PC-9 (cell line): ENCODE measurements at regions not wholly inside any gene's neighbourhood (a gene's known extent, or its start where the extent isn't known, plus 50 kb on each side); places are given as distances from the start of the nearest gene placed in this dataset.

Experiments
- BruUV-seq: library from RNA; stranded (reverse); fragments of 400-500 nt; replicated peaks from 2 replicates; lab custom pipeline; 2021; lab: Mats Ljungman, UMichigan
- CTCF ChIA-PET: fragments of 300-600 bp; sonication (Branson Sonifier 250); formaldehyde crosslinking; loops from one replicate; lab custom pipeline; 2022; ENCODE audit warnings: antibody characterized with exemption; lab: Charles Lee
- POLR2A ChIA-PET: fragments of 300-600 bp; sonication (Branson Sonifier 250); formaldehyde crosslinking; loops from one replicate; lab custom pipeline; 2022; ENCODE audit warnings: antibody characterized with exemption; ENCODE audit not compliant: unreplicated experiment; lab: Charles Lee
- DNase-seq, 2 experiments: peaks; one replicate each; pipeline versions ENCODE4 v3.0.0 to v3.0.0-alpha.2; 2015 to 2022; ENCODE audit warnings: mixed read lengths in 1 of 2
- H2AFZ ChIP-seq: fragments of 200-600 bp; sonication (generic); 2 replicates; pipeline ENCODE4 v1.8.1; 2017; ENCODE audit warnings: antibody characterized with exemption
- H3F3A ChIP-seq: fragments of 200-600 bp; sonication (generic); 2 replicates; pipeline ENCODE4 v1.8.1; 2017; ENCODE audit warnings: antibody characterized with exemption, mild to moderate bottlenecking, low read depth; ENCODE audit not compliant: insufficient read depth
- H3K27ac ChIP-seq: fragments of 200-600 bp; sonication (generic); 2 replicates; pipeline ENCODE4 v1.6.1; 2016; ENCODE audit warnings: mixed run types
- H3K27me3 ChIP-seq: fragments of 200-600 bp; sonication (generic); 2 replicates; pipeline ENCODE4 v1.6.1; 2016; ENCODE audit warnings: low read depth, mixed run types; ENCODE audit not compliant: insufficient read depth
- H3K36me3 ChIP-seq: fragments of 200-600 bp; sonication (generic); 2 replicates; pipeline ENCODE4 v1.6.1; 2016; ENCODE audit warnings: low read depth, mixed run types
- H3K4me1 ChIP-seq: fragments of 200-600 bp; sonication (generic); replicated peaks from 2 replicates; pipeline ENCODE4 v1.6.1; 2016; ENCODE audit warnings: mixed run types; ENCODE audit not compliant: insufficient read depth
- H3K4me2 ChIP-seq: fragments of 200-600 bp; sonication (generic); 2 replicates; pipeline ENCODE4 v1.6.1; 2017; ENCODE audit warnings: mixed run types
- H3K4me3 ChIP-seq: fragments of 200-600 bp; sonication (generic); 2 replicates; pipeline ENCODE4 v1.6.1; 2016; ENCODE audit warnings: mixed run types
- H3K79me2 ChIP-seq: fragments of 200-600 bp; sonication (generic); 2 replicates; pipeline ENCODE4 v1.6.1; 2017; ENCODE audit warnings: low read depth, mixed run types
- H3K9me2 ChIP-seq: fragments of 200-600 bp; sonication (generic); 2 replicates; pipeline ENCODE4 v1.8.1; 2017; ENCODE audit warnings: mild to moderate bottlenecking; ENCODE audit not compliant: insufficient read depth
- H3K9me3 ChIP-seq: fragments of 200-600 bp; sonication (generic); 2 replicates; pipeline ENCODE4 v1.8.1; 2016; ENCODE audit warnings: low read depth; ENCODE audit not compliant: insufficient read depth
- H4K20me1 ChIP-seq: fragments of 200-600 bp; sonication (generic); 2 replicates; pipeline ENCODE4 v1.8.1; 2017; ENCODE audit not compliant: insufficient read depth
- CTCF ChIP-seq: fragments of 200-600 bp; sonication (generic); conservative IDR thresholded peaks from 2 replicates; pipeline ENCODE4 v1.6.1; 2017; ENCODE audit warnings: mixed run types, antibody characterized with exemption, mild to moderate bottlenecking, moderate library complexity
- EZH2 ChIP-seq: fragments of 200-600 bp; sonication (generic); IDR thresholded peaks from 2 replicates; pipeline ENCODE4 v1.8.0; 2017; ENCODE audit warnings: antibody characterized with exemption, low read depth
- intact Hi-C: fragments of 100-400 bp; cut with micrococcal nuclease; formaldehyde crosslinking; loops from one replicate; pipeline ENCODE4 v1.10.0; 2022; ENCODE audit not compliant: unreplicated experiment

GRCh38 chr10:28858646-28859045 is 181.3 kb downstream of the BAMBI start:
- Histone ChIP-seq H3K27ac (no peak overlapping the region), H3K36me3 (no peaks in the 10 kb centered on the region), H3K4me2 (no peak overlapping the region), H4K20me1 (no peaks in the 10 kb centered on the region), H3F3A (no peaks in the 10 kb centered on the region), H3K79me2 (no peaks in the 10 kb centered on the region), H3K4me3 (no peak overlapping the region), H3K4me1 (no peaks in the 10 kb centered on the region), H3K27me3 (no peaks in the 10 kb centered on the region), H3K9me3 (no peaks in the 10 kb centered on the region), H3K9me2 (no peaks in the 10 kb centered on the region), H2AFZ (no peak overlapping the region)
- ChIA-PET CTCF (no interaction called here), POLR2A (no interaction called here)
- TF ChIP-seq EZH2 (no peak), CTCF (no peak)
- BruUV-seq: no TSS peak
- intact Hi-C loops: no loop called here
- DNase-seq: no peak

DNA sequence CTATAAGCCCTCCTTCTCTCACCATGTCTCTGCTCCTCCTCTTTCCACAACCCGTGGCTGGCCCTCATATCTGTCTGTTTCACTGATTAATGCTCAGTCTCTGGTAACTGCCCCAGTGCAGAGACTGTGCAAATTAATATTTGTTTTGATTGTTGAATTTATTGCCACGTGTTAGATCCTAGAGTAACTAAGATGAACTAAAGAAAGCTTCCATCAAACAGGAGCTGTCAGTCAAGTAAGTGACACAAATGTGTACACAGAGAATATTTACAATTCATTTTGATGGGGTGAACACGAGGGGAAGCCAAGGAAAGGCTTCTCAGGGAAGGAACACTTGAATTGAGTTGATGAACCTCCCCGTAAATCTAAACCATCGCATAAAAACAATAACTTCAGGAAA is 182.5 kb downstream of the BAMBI start:
- no peaks in the 10 kb centered on the region for H3K36me3 ChIP-seq
- no peaks in the 10 kb centered on the region for H3K9me3 ChIP-seq
- intact Hi-C loops: no loop called here
- no TSS peak for BruUV-seq
- H2AFZ ChIP-seq: no peak overlapping the region
- H3K27me3 ChIP-seq: no peaks in the 10 kb centered on the region
- TF ChIP-seq CTCF: no peak
- H3K79me2 ChIP-seq: no peaks in the 10 kb centered on the region
- DNase-seq: no peak
- POLR2A ChIA-PET: interaction anchor here (0.6 kb wide), 1 partner anchor 35 kb away, joined by 5 read pairs; no protein-coding TSS in a partner anchor
- H3K4me3 ChIP-seq: no peak overlapping the region
- H3K9me2 ChIP-seq: no peaks in the 10 kb centered on the region
- no peaks in the 10 kb centered on the region for H3K4me1 ChIP-seq
- CTCF ChIA-PET: interaction anchor here (0.6 kb wide), 1 partner anchor 918 kb away, joined by 3 read pairs; no protein-coding TSS in a partner anchor
- no peaks in the 10 kb centered on the region for H4K20me1 ChIP-seq
- no peak overlapping the region for H3K27ac ChIP-seq
- no peak overlapping the region for H3K4me2 ChIP-seq
- no peaks in the 10 kb centered on the region for H3F3A ChIP-seq

GRCh38 chr10:28862219-28862618 is 184.9 kb downstream of the BAMBI start:
- Histone ChIP-seq H3K27ac (no peak overlapping the region), H3K79me2 (no peaks in the 10 kb centered on the region), H3K9me3 (no peaks in the 10 kb centered on the region), H4K20me1 (no peaks in the 10 kb centered on the region), H3K27me3 (no peaks in the 10 kb centered on the region), H3K9me2 (no peaks in the 10 kb centered on the region), H3K4me3 (no peak overlapping the region), H3K4me2 (no peak overlapping the region), H3K4me1 (no peaks in the 10 kb centered on the region), H2AFZ (no peak overlapping the region), H3F3A (no peaks in the 10 kb centered on the region), H3K36me3 (no peaks in the 10 kb centered on the region)
- DNase-seq: no peak
- intact Hi-C loops: no loop called here
- ChIA-PET POLR2A (no interaction called here), CTCF (no interaction called here)
- BruUV-seq: no TSS peak
- TF ChIP-seq CTCF (no peak), EZH2 (no peak)
